Neural crest cell (in vitro differentiated cells): ENCODE measurements at regions not wholly inside any gene's neighbourhood (a gene's known extent, or its start where the extent isn't known, plus 50 kb on each side); places are given as distances from the start of the nearest gene placed in this dataset.

Experiments
- DNase-seq: peaks from one replicate; pipeline ENCODE4 v3.0.0; 2021; ENCODE audit warnings: low read depth, mixed read lengths, low spot score
- H3K27ac Mint-ChIP-seq: one replicate; pipeline ENCODE4 v1.8.0; 2021; ENCODE audit warnings: mild to moderate bottlenecking, mixed read lengths; ENCODE audit not compliant: unreplicated experiment
- H3K27me3 Mint-ChIP-seq: 2 replicates; pipeline ENCODE4 v1.8.0; 2021; ENCODE audit warnings: low read depth, mild to moderate bottlenecking, mixed read lengths
- H3K36me3 Mint-ChIP-seq: 2 replicates; pipeline ENCODE4 v1.8.0; 2021; ENCODE audit warnings: low read depth, mild to moderate bottlenecking, mixed read lengths
- H3K4me1 Mint-ChIP-seq: 2 replicates; pipeline ENCODE4 v1.8.0; 2021; ENCODE audit warnings: mixed read lengths
- H3K4me3 Mint-ChIP-seq: one replicate; pipeline ENCODE4 v1.8.0; 2021; ENCODE audit warnings: mild to moderate bottlenecking, mixed read lengths
- H3K9me3 Mint-ChIP-seq: 2 replicates; pipeline ENCODE4 v1.8.0; 2021; ENCODE audit warnings: mixed read lengths
- TF ChIP-seq, protein P1 (sequence below): fragments of 200-600 bp; sonication (generic); conservative IDR thresholded peaks from 2 replicates; pipeline ENCODE4 v1.5.0; 2021; ENCODE audit warnings: antibody characterized with exemption, mild to moderate bottlenecking

DNA sequence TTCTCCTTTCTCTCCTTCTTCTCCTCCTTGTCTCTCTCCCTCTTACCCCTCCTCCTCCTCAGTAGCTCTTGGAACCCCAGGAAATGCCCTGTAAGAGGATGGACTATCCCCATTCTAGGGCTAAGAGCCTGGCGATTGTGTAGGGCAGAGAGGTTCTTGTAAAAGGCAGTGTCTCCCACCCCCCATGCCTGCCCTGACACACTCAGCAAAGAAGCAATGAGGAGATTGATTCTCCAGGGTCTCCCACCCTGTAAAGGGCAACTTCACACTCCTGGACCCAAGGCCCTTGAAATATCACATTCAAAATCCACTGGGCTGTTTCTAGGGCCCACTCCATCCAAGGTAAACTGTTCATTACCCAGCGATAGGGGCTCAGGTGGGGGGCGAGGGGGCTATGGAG is 144.1 kb downstream of the INSIG2 start:
- H3K36me3 Mint-ChIP-seq, result no peaks in the 10 kb centered on the region
- H3K27me3 Mint-ChIP-seq, result peaks cover 43% of the 10 kb centered on the region
- TF ChIP-seq, protein P1, sequence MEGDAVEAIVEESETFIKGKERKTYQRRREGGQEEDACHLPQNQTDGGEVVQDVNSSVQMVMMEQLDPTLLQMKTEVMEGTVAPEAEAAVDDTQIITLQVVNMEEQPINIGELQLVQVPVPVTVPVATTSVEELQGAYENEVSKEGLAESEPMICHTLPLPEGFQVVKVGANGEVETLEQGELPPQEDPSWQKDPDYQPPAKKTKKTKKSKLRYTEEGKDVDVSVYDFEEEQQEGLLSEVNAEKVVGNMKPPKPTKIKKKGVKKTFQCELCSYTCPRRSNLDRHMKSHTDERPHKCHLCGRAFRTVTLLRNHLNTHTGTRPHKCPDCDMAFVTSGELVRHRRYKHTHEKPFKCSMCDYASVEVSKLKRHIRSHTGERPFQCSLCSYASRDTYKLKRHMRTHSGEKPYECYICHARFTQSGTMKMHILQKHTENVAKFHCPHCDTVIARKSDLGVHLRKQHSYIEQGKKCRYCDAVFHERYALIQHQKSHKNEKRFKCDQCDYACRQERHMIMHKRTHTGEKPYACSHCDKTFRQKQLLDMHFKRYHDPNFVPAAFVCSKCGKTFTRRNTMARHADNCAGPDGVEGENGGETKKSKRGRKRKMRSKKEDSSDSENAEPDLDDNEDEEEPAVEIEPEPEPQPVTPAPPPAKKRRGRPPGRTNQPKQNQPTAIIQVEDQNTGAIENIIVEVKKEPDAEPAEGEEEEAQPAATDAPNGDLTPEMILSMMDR, result no peak
- H3K9me3 Mint-ChIP-seq, result peaks cover 5% of the 10 kb centered on the region
- no peak for DNase-seq
- no peak overlapping the region for H3K27ac Mint-ChIP-seq
- no peak overlapping the region for H3K4me3 Mint-ChIP-seq
- H3K4me1 Mint-ChIP-seq, result peaks cover 4% of the 10 kb centered on the region

- Mint-ChIP-seq H3K27me3 (peaks cover 49% of the 10 kb centered on the region), H3K36me3 (no peaks in the 10 kb centered on the region), H3K9me3 (peaks cover 2% of the 10 kb centered on the region), H3K27ac (no peak overlapping the region), H3K4me3 (no peak overlapping the region), H3K4me1 (peaks cover 4% of the 10 kb centered on the region)
- no peak for DNase-seq
- TF ChIP-seq, protein P1, result no peak
Measured at GRCh38 chr2:118231759-118232158, 143.5 kb downstream of the INSIG2 start.

GRCh38 chr2:118227698-118228508 is 139.6 kb downstream of the INSIG2 start:
- no peaks in the 10 kb centered on the region for H3K36me3 Mint-ChIP-seq
- peaks cover 66% of the 10 kb centered on the region for H3K27me3 Mint-ChIP-seq
- H3K27ac Mint-ChIP-seq, result no peak overlapping the region
- H3K4me1 Mint-ChIP-seq, result peaks cover 31% of the 10 kb centered on the region
- no peak overlapping the region for H3K4me3 Mint-ChIP-seq
- no peak for DNase-seq
- H3K9me3 Mint-ChIP-seq, result no peaks in the 10 kb centered on the region
- TF ChIP-seq, protein P1, result no peak

DNA sequence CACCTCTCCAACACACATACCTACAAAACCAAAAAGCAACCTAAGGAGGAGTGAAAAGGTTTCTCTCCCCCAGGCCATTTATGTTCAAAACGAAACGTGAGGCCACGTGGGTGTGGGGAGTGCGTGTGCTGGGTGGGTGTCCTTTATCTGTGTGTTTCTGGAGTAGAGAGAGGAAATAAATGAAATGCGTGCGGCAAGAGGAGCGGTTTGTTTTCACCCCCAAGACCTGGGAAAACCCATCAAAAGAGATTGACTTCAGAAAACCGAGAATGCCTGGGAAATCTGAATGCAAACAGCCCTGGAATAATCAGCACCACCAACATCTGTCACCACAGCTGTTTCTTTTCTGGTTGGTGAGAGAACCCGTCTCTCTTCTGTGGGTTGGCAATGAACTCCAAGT is 137.4 kb downstream of the INSIG2 start:
- Mint-ChIP-seq H3K27ac (peak overlapping the region; percentile 96), H3K4me3 (peak overlapping the region; percentile 95), H3K36me3 (no peaks in the 10 kb centered on the region), H3K27me3 (peaks cover 85% of the 10 kb centered on the region), H3K9me3 (no peaks in the 10 kb centered on the region), H3K4me1 (peaks cover 41% of the 10 kb centered on the region)
- no peak for DNase-seq
- TF ChIP-seq, protein P1, result no peak

GRCh38 chr2:118224895-118225311 is 136.6 kb downstream of the INSIG2 start:
- H3K9me3 Mint-ChIP-seq, result no peaks in the 10 kb centered on the region
- TF ChIP-seq, protein P1, result no peak
- H3K27ac Mint-ChIP-seq, result peak overlapping the region; percentile 96
- H3K4me3 Mint-ChIP-seq, result peak overlapping the region; percentile 95
- peaks cover 41% of the 10 kb centered on the region for H3K4me1 Mint-ChIP-seq
- peak; percentile 29 for DNase-seq
- peaks cover 87% of the 10 kb centered on the region for H3K27me3 Mint-ChIP-seq
- no peaks in the 10 kb centered on the region for H3K36me3 Mint-ChIP-seq
